HuH-7 (cell line): ENCODE measurements at regions not wholly inside any gene's neighbourhood (a gene's known extent, or its start where the extent isn't known, plus 50 kb on each side); places are given as distances from the start of the nearest gene placed in this dataset.
"Not testable (repeated sequence)": the region's sequence is repeated elsewhere in the genome, so short reads cannot be mapped to it uniquely, and the experiment has no call there.

Experiments
- DNase-seq: peaks from one replicate; pipeline ENCODE4 v3.0.0; 2011; ENCODE audit warnings: low spot score

DNA sequence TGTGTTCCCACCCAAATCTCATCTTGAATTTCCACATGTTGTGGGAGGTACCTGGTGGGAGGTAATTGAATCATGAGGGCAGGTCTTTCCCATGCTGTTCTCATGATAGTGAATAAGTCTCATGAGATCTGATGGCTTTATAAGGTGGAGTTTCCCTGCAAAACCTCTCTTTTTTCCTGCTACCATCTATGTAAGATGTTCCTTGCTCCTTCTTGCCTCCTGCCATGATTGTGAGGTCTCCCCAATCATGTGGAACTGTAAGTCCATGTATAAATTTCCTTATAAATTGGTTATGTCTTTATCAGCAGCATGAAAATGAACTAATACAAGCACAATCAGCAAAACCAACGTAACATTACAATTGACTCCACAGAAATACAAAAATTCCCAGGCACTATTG is 814.8 kb upstream of the CITED2 start:
- not testable (repeated sequence) for DNase-seq

DNA sequence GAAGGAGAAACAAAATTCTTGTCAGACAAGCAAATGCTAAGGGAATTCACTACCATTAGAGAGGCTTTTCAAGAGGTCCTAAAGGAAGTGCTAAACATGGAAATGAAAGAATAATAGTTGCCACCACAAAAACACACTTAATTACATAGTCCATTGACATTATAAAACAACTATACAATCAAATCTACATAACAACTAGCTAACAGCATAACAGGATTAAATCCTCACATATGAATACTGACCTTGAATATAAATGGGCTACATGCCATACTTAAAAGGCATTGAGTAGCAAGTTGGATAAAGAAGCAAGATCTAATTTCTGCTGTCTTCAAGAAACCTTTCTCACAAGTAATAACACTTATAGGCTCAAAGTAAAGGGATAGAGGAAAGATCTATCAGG is 811.5 kb upstream of the CITED2 start:
- DNase-seq = no peak

DNA sequence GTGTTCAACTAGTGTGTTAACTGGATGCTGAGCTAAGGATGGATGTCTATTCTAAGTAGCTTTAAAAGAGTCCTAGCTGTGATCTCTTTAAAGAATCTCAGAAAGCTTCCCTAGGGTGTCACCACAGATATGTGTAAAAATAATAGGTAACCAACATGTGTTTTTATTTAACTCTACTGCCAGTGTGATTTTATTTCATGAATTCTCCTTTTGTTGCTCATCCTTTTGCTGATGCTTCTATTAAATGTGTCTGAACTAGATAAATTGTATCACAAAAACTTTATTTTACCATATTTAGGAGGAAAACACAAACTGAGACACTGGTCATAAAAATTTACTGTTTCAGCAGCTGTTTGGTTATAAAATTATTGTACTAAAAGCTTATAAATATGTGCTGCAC is 809.4 kb upstream of the CITED2 start:
- DNase-seq = no peak

DNA sequence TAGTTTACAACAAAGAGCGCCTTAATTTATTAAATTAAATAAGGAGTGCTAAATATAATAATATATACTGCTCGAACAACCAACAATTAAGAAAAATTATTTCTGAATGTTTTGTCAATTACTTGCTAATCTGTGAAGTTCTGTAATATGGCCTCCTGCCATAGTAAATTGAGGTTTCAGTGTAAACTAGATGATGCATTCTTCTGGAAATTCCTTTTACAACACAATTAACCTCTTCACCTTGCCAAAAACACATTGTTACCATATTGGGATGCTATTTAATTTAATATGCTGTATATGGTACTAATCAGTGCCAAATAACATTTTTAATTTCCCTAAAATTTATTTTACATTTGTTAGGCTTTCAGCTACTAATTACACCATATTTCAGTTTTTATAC is 808.4 kb upstream of the CITED2 start:
- no peak for DNase-seq

DNA sequence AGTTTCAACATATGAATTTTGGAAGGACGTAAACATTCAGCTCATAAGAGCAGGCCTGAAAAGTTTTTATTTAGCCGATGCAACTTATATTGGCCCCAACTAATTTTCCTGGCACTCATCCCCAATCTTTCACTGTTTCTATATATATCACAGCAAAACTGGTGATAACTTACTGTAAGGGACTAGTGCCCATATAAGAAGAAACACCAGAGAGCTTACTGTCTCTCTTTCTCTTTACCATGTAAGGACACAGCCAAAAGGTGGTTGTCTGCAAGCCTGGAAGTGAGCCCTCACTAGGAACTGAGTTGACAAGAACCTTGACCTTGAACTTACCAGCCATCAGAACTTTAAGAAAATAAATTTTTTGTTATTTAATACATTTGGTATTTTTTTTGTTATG is 807.4 kb upstream of the CITED2 start:
- no peak for DNase-seq

DNA sequence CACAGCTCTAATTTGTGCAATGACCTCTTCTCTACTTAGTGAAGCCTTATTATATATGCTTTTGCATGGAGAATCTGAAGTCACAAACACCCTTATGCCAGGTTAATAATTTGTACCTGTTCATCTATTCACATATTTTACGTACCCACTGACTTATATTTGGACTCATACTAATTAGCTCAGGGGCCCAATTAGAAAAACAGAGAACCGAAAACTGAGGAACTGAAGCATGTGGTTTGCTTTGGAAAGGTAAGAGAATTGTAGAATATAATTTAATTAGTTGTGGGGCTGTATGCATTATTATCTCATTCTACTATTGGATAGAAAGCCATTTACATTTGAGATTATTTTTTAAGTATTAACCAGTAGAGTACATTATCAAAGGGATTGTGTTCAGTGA is 805.9 kb upstream of the CITED2 start:
- DNase-seq = no peak

DNA sequence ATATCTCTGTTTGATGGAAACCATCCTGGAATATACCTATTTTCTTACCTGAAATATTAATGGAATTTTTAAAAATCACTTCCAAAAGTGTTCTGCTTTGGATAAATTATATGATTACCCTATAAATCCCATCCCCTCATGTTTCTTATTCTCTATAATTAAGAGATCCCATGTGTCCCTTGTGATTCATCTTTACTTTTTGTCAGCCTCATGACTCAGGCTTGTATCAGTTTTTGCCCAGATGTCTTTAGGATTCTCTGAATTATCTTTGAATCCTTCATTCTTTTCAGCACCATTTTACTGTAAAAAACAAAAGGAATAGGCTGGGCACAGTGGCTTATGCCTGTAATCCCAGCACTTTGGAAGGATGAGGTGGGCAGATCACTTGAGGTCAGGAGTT is 804.5 kb upstream of the CITED2 start:
- DNase-seq = no peak

DNA sequence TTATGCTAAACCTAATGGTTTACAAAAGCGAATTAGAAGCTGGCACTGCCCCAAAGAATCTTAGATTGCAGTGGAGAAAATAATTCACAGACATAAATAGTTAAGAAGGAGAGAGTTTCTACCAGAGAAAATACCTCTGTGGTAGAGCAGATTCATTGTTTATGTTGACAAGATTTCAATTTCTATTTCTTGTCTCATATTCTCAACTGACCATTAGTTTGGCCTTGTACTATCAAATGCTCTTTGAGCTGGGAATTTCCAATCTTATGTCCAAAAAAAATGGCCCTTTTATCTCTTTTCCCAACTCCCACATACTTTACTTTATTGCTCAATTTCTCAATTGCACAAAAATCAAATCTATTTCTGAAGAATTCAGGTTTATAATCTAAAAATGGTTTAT is 804.1 kb upstream of the CITED2 start:
- DNase-seq = no peak

DNA sequence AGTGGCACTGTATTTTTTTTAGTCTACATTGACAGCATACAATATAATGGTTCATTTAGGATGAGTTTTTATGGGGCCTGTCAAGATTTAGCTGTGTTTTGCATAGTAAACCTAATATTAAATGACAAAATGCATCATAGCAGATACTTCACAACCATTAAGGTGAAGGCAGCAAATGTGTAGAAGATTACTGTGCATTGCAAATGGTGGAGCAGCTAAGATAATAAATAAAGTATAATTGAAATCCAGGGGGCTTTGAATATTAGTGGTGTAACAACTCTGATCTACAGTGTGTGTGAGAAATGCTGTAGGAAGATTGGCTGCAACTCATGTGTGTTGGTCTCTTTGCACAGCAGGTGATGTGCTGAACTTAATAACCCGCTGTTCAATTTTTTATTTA is 801.9 kb upstream of the CITED2 start:
- no peak for DNase-seq

DNA sequence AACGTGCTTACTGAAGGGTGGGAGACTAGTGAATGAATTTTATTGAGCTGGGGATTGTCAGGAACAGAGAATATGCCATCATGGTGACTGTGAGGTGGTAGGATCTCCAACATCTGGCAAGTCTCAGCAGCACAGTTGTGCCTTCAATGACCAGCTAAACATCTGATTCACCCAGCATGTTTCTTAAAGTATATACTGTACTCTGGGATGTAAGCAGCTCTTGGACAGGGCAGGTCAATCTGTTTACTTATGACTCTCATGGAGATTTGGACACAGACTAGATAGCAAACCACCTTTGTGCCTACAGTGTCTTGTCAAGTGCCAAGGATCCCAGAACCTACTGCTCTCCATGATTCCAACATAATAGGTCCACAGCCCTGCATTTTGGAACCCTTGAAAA is 801.0 kb upstream of the CITED2 start:
- no peak for DNase-seq

DNA sequence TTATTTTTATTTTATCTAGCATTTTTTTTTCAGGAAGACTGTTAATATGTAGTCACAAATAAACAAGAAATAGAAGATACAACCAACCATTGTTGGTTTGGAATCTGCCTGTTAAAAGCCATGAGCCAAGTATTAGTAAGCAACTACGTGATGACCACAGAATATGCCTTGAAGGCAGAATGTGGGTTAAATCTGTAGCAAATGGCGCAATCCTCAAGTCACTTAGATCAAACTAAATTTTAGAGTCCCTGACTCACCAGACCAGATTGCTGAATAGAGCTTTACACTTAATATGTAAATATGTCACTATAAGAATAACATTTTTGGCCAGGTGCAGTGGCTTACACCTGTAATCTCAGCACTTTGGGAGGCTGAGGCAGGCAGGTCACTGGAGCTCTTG is 800.1 kb upstream of the CITED2 start:
- no peak for DNase-seq

DNA sequence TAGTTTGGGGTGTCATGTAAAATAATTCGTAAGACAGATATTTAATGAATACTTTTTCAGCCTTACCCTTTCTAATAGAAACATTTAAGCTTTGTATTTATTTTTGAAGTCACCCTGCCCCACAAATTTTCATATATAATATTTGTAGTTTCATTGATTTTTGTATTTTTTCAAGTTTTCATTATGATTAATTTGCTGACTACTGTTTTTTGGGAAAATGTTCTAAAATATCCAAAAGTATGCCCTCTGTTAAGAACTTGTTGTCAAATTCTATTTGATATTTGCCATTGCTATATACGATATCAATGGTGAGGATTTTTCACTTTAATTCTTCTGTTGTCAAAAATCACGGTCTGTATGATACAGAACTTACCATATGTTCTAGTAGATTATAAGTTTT is 793.9 kb upstream of the CITED2 start:
- no peak for DNase-seq

DNA sequence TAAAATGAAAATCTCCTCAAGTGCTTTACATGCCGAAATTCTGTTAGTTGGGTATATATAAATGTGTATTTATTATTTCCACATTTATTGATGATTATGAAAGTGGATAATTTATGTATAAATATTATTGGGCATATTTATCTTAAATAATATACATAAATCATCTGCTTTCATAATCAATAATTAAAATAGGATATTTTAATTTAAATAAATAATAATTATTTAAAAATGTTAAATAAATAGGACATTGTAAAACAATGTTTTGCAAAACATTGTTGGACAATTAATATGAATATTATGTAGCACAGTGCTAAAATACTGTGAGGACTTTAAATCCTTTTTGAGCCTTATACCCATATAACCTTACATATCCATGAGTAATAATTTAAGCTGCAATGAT is 786.5 kb upstream of the CITED2 start:
- DNase-seq = no peak

DNA sequence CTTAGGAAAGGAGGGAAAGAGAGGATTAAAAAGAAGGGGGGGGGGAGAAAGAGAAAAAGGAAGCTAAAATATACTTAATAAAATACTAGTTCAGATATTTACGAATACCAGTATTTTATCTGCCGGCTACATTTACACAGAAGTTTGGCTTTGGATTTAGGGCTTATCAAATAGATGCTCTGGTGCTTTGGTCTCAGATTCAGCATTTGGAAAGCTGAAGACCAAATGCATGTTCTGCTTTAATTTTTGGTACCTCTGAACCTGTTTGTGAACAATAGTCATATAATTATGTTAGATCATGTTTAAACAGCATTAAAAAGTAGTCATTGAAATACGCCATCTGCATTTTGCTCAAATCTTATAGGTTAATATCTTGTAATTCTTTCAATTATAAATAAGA is 786.0 kb upstream of the CITED2 start:
- DNase-seq = no peak

DNA sequence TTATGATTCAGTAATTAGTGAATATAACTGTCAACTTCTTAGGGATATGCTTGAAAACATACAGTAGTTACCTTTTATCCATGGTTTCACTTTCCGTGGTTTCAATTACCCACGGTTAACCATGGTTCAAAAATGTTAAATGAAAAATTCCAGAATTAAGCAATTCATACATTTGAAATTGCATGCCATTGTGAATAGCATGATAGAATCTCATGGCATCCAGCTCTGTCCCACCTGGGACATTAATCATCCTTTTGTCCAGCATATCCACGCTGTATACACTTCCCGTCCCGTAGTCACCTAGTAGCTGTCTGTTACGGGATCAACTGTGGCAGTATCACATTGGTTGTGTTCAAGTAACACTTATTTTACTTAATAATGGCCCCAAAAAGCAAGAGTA is 781.7 kb upstream of the CITED2 start:
- DNase-seq = no peak

DNA sequence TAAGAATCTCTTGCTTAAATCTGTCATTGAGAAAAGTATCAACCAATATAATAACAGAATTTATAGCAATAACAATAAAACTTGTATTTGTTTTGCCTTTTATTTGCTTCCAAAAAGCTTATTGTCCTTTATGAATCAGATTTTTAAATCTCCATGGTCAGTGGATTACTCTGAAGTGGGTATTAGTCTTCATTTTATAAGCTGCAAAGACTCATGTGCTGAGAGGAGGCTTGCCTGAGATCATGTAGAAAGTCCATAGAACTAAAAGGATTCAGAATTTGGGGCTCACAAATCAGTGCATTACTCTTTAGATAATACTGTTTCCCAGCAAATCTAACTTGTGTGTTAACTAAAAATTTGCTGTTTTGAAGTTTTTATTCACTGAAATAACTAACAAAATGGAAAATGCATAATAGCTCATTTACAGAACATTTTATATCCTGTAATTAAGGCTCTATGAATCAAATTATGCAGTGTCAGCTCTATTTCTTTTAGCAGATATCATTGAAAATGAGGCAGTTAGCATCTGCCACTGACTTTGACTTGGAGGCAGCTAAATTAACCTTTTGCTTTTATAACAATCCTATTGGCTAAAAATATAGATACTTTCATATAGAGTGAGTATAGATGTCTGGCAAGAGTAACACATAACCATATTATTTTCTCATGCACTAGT is 781.1 kb upstream of the CITED2 start:
- no peak for DNase-seq

DNA sequence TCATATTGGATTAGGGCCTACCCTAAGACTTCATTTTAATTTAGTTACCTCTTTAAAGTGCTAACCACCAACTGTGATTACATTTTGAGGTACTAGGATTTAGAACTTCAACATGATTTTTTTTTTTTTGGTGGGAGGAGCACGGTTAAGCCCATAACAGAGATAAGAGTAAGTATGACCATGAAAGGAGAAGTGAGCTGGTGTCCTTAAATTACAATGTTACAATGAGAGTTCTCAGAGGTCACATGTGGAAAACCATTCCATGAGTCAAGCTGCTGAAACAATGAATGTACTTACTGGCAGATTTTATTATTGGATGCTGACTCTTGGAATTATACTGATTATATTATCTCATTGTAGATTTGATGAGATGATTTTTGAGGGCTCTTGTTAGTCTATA is 779.3 kb upstream of the CITED2 start:
- DNase-seq = no peak

DNA sequence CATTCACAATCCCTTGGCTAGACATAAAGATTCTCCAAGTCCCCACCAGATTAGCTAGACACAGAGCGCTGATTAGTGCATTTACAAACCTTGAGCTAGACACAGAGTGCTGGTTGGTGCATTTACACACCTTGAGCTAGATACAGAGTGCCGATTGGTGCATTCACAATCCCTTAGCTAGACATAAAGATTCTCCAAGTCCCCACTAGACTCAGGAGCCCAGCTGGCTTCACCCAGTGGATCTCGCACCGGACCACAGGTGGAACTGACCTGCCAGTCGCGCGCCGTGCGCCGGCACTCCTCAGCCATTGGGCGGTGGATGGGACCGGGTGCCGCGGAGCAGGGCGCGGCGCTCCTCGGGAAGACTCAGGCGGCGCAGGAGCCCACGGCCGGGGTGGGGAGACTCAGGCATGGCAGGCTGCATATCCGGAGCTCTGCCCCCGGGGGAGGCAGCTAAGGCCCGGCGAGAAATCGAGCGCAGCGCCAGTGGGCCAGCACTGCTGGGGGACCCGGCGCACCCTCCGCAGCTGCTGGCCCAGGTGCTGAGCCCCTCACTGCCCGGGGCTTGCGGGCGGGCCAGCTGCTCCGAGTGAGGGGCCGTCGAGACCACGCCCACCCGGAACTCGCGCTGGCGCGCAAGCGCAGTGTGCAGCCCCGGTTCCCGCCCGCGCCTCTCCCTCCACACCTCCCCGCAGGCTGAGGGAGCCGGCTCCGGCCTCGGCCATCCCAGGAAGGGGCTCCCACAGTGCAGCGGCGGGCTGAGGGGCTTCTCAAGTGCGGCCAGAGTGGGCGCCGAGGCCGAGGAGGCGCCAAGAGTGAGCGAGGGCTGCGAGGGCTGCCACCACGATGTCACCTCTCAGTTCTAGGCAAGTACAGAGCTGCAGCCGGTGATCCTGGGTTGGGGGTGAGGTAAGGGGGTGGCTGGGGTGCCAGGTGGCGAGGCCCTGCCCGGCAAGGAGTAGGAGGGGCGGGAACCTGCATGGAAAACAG is 773.7 kb upstream of the CITED2 start:
- peak; percentile 18 for DNase-seq

DNA sequence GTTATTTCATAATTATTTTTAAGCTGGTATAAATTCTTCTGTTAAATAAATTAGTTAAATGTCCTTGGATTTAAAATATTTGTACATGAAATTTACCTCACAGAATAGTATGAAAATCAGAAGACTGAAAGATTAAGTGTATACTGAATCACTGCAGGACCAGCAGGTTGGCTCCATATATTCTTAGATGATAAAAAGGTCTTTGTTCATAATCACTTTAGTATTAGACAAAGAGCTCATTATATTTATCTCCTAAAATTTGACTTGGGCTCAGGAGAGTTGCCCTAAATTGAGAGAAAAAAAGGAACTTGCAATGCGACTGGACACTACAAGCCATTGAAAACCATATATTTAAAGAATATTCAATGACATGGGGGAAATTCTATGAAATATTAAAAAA is 766.4 kb upstream of the CITED2 start:
- no peak for DNase-seq

DNA sequence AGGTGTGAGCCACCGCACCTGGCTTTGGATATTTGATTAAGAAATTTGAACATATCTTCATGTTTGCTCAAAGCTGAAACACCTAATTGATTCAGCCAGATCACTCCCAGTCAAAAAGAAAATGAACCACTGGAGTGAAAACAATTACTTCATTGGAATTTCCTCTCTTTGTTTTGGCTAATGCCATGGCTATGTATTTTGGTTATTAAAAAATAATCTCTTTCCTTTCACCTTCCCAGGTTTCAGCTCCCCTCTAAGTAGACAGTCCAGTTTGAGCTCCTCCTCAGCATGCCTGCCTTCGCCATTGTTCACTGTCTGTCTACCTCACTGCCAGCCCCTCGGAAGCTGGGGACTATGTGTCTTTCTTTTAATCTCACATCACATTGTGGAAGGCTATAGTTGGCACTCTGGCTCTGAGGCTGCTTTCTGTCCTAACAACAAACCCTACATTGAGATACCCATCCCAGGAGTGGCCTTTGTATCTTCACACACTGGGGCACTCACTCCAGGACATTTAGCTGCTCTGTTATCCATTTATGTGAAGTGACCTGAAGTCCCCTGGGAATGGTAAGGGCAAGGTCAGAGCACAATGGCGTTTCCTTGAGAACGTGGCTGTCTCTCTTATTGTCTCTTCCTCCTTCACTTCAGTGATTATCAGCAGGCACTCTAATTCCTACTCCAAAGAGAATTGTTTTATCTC is 764.0 kb upstream of the CITED2 start:
- peak; percentile 56 for DNase-seq

DNA sequence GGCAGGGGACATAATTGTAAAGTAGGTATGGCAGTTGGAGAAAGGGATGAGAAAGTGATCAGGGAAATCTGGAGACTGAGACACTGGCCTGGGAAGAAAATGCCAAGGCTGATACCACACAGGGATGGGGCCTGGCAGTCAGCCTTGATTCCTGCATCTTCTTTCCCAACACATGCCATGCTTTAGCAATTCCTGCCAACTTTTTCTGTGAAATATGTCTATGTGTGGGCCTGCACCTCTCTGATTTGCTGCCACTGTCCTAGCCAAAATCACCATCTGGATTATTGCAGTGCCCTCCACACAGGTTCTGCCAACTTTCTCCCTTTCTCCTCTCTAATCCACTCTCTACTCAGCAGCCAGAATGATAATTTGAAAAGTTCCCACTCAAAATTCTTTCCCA is 759.8 kb upstream of the CITED2 start:
- no peak for DNase-seq

DNA sequence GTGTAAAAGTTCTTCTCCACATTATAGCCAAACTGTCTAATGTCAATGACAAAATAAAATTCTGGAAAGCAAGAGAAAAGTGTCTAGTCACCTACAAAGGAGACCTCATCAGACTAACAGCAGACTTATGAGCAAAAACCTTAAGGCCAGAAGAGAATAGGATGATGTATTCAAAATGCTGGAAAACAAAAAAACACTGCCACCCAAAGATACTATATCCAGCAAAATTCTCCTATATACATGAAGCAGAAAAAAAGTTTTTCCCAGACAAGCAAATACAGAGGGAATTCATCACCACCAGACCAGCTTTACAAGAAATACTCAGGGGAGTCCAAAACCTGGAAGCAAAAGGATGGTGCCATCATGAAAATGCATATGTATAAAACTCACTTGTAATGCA is 755.6 kb upstream of the CITED2 start:
- no peak for DNase-seq

DNA sequence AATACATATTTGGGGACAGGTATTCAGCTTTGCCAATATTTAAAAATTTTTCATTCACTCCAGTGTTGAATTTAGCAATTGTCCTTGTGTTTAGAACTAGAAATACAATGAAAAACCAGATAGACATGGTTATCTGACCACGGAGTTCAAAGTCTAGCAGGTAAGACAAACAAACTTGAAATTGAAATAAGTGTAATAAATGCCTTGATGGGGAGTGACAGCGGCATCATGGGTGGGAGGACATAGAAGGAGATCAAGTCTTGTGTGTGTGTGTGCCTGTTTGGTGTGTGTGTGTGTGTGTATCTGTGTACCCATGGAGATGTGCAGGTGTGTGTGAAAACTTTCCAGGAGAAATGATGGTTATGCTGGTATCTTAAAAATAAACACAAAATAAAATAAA is 750.0 kb upstream of the CITED2 start:
- DNase-seq = peak; percentile 72
